SK-N-SH (cell line): ENCODE measurements at regions not wholly inside any gene's neighbourhood (a gene's known extent, or its start where the extent isn't known, plus 50 kb on each side); places are given as distances from the start of the nearest gene placed in this dataset.

Source experiments
- CTCF ChIA-PET: fragments of 300-600, 350-600 bp; formaldehyde crosslinking; extraction: SDS; loops from one replicate; lab custom pipeline; 2021; lab: Yijun Ruan, JAX
- POLR2A ChIA-PET: fragments of 350-600 bp; sonication (Branson Sonifier 250); formaldehyde crosslinking; extraction: SDS; loops from one replicate; lab custom pipeline; 2020; ENCODE audit warnings: antibody characterized with exemption, inconsistent platforms; lab: Yijun Ruan, JAX
- DNase-seq: peaks from one replicate; pipeline ENCODE4 v3.0.0; 2012
- H2AFZ ChIP-seq: fragments of 200-600 bp; sonication (generic); 2 replicates; pipeline ENCODE4 v1.8.1; 2016; ENCODE audit warnings: antibody characterized with exemption, mild to moderate bottlenecking, low read depth
- H3F3A ChIP-seq: fragments of 200-600 bp; sonication (generic); replicated peaks from 2 replicates; pipeline ENCODE3; 2016; ENCODE audit warnings: antibody characterized with exemption, mild to moderate bottlenecking; ENCODE audit not compliant: insufficient read depth
- H3K27ac ChIP-seq, 2 experiments: fragments of 200-500 bp in 1 of 2; fragments of 200-600 bp in 1 of 2; sonication (Bioruptor generic) in 1 of 2; sonication (generic), shearing (Covaris generic) in 1 of 2; 2 replicates each; pipeline versions ENCODE4 v1.5.1 to v1.6.1; 2014 to 2016; ENCODE audit warnings: low read depth in 2 of 2, inconsistent platforms in 1 of 2, low read length in 1 of 2, mild to moderate bottlenecking in 1 of 2, mixed read lengths in 1 of 2
- H3K27me3 ChIP-seq: fragments of 200-600 bp; sonication (generic), shearing (Covaris generic); 2 replicates; pipeline ENCODE4 v1.6.1; 2016; ENCODE audit warnings: mixed run types; ENCODE audit not compliant: insufficient read depth
- H3K36me3 ChIP-seq, 2 experiments: fragments of 200-500 bp in 1 of 2; fragments of 200-600 bp in 1 of 2; sonication (Bioruptor generic) in 1 of 2; sonication (generic) in 1 of 2; replicated peaks in 1 of 2; 2 replicates each; pipeline versions ENCODE3 to v1.5.1; 2014 to 2016; ENCODE audit warnings: low read length in 1 of 2, mild to moderate bottlenecking in 1 of 2; ENCODE audit not compliant: insufficient read depth in 2 of 2, control insufficient read depth in 1 of 2
- H3K4me1 ChIP-seq, 2 experiments: fragments of 200-500 bp in 1 of 2; fragments of 200-600 bp in 1 of 2; sonication (Bioruptor generic) in 1 of 2; sonication (generic), shearing (Covaris generic) in 1 of 2; 2 replicates each; pipeline versions ENCODE4 v1.5.1 to v1.6.1; 2014 to 2016; ENCODE audit warnings: low read depth in 1 of 2, low read length in 1 of 2, mixed run types in 1 of 2; ENCODE audit not compliant: insufficient read depth in 2 of 2, control insufficient read depth in 1 of 2
- H3K4me2 ChIP-seq: fragments of 200-600 bp; sonication (generic), shearing (Covaris generic); 2 replicates; pipeline ENCODE4 v1.6.1; 2017; ENCODE audit warnings: mixed run types
- H3K4me3 ChIP-seq, 2 experiments: fragments of 200-500 bp in 1 of 2; fragments of 200-600 bp in 1 of 2; sonication (Bioruptor generic) in 1 of 2; sonication (generic), shearing (Covaris generic) in 1 of 2; 2 replicates each; pipeline versions ENCODE4 v1.5.1 to v1.8.1; 2014 to 2016; ENCODE audit warnings: low read depth in 2 of 2, inconsistent platforms in 1 of 2, low read length in 1 of 2, mild to moderate bottlenecking in 1 of 2, mixed read lengths in 1 of 2, moderate library complexity in 1 of 2
- H3K79me2 ChIP-seq: fragments of 200-600 bp; sonication (generic); 2 replicates; pipeline ENCODE4 v1.8.1; 2017; ENCODE audit warnings: mild to moderate bottlenecking; ENCODE audit not compliant: insufficient read depth
- H3K9ac ChIP-seq: fragments of 200-600 bp; sonication (generic); 2 replicates; pipeline ENCODE4 v1.6.1; 2017; ENCODE audit warnings: mixed run types
- H3K9me2 ChIP-seq: fragments of 200-600 bp; sonication (generic); 2 replicates; pipeline ENCODE4 v1.6.1; 2017; ENCODE audit warnings: mixed run types
- H3K9me3 ChIP-seq: fragments of 200-600 bp; sonication (generic); 2 replicates; pipeline ENCODE4 v1.6.1; 2017; ENCODE audit warnings: mixed run types, mild to moderate bottlenecking, moderate library complexity
- H4K20me1 ChIP-seq: fragments of 200-600 bp; sonication (generic); 2 replicates; pipeline ENCODE4 v1.6.1; 2017; ENCODE audit warnings: mild to moderate bottlenecking, mixed run types; ENCODE audit not compliant: insufficient read depth
- CHD2 ChIP-seq: fragments of 150-350 bp; IDR thresholded peaks from 2 replicates; pipeline ENCODE4 v1.6.1; 2018; ENCODE audit warnings: low read length; ENCODE audit not compliant: partially characterized antibody
- ELF1 ChIP-seq: IDR thresholded peaks from 2 replicates; pipeline ENCODE4 v1.4.0; 2012
- EP300 ChIP-seq, 2 experiments: IDR thresholded peaks; 2 replicates each; pipeline versions ENCODE4 v1.4.0 to v1.6.1; 2012; ENCODE audit warnings: borderline replicate concordance in 1 of 2, low read depth in 1 of 2, low read length in 1 of 2
- FOSL2 ChIP-seq: IDR thresholded peaks from 2 replicates; pipeline ENCODE4 v1.4.0; 2012; ENCODE audit warnings: low read depth, mild to moderate bottlenecking, moderate library complexity, borderline replicate concordance
- FOXJ3 ChIP-seq: sonication (generic); formaldehyde crosslinking; IDR thresholded peaks from 2 replicates; pipeline ENCODE4 v1.5.1; 2020; ENCODE audit warnings: mild to moderate bottlenecking, missing genetic modification reagents
- FOXM1 ChIP-seq: IDR thresholded peaks from 2 replicates; pipeline ENCODE4 v1.4.0; 2012; ENCODE audit warnings: low read depth, mild to moderate bottlenecking
- RAD21 ChIP-seq: IDR thresholded peaks from 2 replicates; pipeline ENCODE4 v1.6.1; 2012; ENCODE audit warnings: mild to moderate bottlenecking, low read length
- SMC3 ChIP-seq: IDR thresholded peaks from 2 replicates; pipeline ENCODE4 v1.6.1; 2012; ENCODE audit warnings: low read depth, low read length, improper control_type of control experiment
- TCF12 ChIP-seq: IDR thresholded peaks from 2 replicates; pipeline ENCODE4 v1.4.0; 2012
- TEAD4 ChIP-seq: IDR thresholded peaks from 2 replicates; pipeline ENCODE4 v1.4.0; 2012; ENCODE audit warnings: mild to moderate bottlenecking, borderline replicate concordance; ENCODE audit not compliant: insufficient read depth
- WGBS: methylation state at CpG from one replicate; pipeline ENCODE4 v1.1.6; 2017; ENCODE audit warnings: low lambda C conversion rate; 5-methylcytosine and 5-hydroxymethylcytosine counted together
- TF ChIP-seq, protein P1 (sequence below): IDR thresholded peaks from 2 replicates; pipeline ENCODE4 v1.4.0; 2012; ENCODE audit warnings: low read depth, borderline replicate concordance
- TF ChIP-seq, protein P2 (sequence below): fragments of 200-600 bp; sonication (generic); IDR thresholded peaks from 2 replicates; pipeline ENCODE4 v1.6.1; 2017; ENCODE audit warnings: antibody characterized with exemption, mild to moderate bottlenecking, moderate library complexity
- TF ChIP-seq, protein P3 (sequence below): fragments of 150-350 bp; IDR thresholded peaks from 2 replicates; pipeline ENCODE4 v1.6.1; 2016; ENCODE audit warnings: mild to moderate bottlenecking, low read depth, low read length
- TF ChIP-seq, protein P4 (sequence below): IDR thresholded peaks from 2 replicates; pipeline ENCODE4 v1.6.1; 2012; ENCODE audit warnings: mild to moderate bottlenecking, low read depth, low read length, moderate library complexity

DNA sequence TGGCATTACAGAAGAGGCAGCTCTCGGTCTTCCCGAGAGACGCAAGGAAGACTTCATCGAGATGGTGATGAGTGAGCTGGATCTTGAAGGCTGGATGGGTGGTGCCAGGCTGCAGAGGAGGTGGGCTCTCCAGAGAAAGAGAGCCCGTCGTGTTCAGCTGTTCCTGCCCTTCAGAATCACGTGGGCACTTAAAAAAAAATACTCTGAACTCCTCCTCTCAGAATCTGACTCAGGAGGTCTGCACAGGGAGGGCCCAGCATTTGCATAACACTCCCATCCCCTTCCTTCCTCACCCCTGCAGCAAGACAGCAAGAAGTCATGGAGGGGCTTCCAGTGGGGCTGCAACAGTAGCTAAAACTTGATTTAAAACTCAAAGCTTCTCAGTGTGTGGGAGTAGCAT is 203.0 kb downstream of the ATPSCKMT start:
- Histone ChIP-seq H3K4me1 (no peaks in the 10 kb centered on the region; a peak in 1 of 4 replicates), H3K4me2 (no peak overlapping the region), H4K20me1 (no peaks in the 10 kb centered on the region), H3K9ac (no peak overlapping the region), H3K9me3 (no peaks in the 10 kb centered on the region), H3K9me2 (no peaks in the 10 kb centered on the region), H3K27me3 (no peaks in the 10 kb centered on the region), H2AFZ (no peak overlapping the region), H3K36me3 (no peaks in the 10 kb centered on the region), H3F3A (no peaks in the 10 kb centered on the region), H3K79me2 (no peaks in the 10 kb centered on the region), H3K27ac (no peak overlapping the region), H3K4me3 (no peak overlapping the region)
- ChIA-PET CTCF (no interaction called here), POLR2A (no interaction called here)
- no peak for DNase-seq
- 27% methylated on average over 7 of the region's 7 CpGs for WGBS
- TF ChIP-seq FOXM1 (no peak), TCF12 (no peak), ELF1 (no peak), RAD21 (no peak), CHD2 (no peak), SMC3 (no peak), EP300 (IDR thresholded peaks at IDR 0.05; ENCODE audit: borderline replicate concordance in 1 of 2, low read depth in 1 of 2, low read length in 1 of 2) (no peak), FOSL2 (no peak), FOXJ3 (CRISPR knock-in tag) (no peak), TEAD4 (no peak)
- TF ChIP-seq, protein P1, sequence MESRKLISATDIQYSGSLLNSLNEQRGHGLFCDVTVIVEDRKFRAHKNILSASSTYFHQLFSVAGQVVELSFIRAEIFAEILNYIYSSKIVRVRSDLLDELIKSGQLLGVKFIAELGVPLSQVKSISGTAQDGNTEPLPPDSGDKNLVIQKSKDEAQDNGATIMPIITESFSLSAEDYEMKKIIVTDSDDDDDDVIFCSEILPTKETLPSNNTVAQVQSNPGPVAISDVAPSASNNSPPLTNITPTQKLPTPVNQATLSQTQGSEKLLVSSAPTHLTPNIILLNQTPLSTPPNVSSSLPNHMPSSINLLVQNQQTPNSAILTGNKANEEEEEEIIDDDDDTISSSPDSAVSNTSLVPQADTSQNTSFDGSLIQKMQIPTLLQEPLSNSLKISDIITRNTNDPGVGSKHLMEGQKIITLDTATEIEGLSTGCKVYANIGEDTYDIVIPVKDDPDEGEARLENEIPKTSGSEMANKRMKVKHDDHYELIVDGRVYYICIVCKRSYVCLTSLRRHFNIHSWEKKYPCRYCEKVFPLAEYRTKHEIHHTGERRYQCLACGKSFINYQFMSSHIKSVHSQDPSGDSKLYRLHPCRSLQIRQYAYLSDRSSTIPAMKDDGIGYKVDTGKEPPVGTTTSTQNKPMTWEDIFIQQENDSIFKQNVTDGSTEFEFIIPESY, result no peak
- TF ChIP-seq, protein P2, sequence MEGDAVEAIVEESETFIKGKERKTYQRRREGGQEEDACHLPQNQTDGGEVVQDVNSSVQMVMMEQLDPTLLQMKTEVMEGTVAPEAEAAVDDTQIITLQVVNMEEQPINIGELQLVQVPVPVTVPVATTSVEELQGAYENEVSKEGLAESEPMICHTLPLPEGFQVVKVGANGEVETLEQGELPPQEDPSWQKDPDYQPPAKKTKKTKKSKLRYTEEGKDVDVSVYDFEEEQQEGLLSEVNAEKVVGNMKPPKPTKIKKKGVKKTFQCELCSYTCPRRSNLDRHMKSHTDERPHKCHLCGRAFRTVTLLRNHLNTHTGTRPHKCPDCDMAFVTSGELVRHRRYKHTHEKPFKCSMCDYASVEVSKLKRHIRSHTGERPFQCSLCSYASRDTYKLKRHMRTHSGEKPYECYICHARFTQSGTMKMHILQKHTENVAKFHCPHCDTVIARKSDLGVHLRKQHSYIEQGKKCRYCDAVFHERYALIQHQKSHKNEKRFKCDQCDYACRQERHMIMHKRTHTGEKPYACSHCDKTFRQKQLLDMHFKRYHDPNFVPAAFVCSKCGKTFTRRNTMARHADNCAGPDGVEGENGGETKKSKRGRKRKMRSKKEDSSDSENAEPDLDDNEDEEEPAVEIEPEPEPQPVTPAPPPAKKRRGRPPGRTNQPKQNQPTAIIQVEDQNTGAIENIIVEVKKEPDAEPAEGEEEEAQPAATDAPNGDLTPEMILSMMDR, result no peak
- TF ChIP-seq, protein P3, sequence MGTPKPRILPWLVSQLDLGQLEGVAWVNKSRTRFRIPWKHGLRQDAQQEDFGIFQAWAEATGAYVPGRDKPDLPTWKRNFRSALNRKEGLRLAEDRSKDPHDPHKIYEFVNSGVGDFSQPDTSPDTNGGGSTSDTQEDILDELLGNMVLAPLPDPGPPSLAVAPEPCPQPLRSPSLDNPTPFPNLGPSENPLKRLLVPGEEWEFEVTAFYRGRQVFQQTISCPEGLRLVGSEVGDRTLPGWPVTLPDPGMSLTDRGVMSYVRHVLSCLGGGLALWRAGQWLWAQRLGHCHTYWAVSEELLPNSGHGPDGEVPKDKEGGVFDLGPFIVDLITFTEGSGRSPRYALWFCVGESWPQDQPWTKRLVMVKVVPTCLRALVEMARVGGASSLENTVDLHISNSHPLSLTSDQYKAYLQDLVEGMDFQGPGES, result no peak
- TF ChIP-seq, protein P4, sequence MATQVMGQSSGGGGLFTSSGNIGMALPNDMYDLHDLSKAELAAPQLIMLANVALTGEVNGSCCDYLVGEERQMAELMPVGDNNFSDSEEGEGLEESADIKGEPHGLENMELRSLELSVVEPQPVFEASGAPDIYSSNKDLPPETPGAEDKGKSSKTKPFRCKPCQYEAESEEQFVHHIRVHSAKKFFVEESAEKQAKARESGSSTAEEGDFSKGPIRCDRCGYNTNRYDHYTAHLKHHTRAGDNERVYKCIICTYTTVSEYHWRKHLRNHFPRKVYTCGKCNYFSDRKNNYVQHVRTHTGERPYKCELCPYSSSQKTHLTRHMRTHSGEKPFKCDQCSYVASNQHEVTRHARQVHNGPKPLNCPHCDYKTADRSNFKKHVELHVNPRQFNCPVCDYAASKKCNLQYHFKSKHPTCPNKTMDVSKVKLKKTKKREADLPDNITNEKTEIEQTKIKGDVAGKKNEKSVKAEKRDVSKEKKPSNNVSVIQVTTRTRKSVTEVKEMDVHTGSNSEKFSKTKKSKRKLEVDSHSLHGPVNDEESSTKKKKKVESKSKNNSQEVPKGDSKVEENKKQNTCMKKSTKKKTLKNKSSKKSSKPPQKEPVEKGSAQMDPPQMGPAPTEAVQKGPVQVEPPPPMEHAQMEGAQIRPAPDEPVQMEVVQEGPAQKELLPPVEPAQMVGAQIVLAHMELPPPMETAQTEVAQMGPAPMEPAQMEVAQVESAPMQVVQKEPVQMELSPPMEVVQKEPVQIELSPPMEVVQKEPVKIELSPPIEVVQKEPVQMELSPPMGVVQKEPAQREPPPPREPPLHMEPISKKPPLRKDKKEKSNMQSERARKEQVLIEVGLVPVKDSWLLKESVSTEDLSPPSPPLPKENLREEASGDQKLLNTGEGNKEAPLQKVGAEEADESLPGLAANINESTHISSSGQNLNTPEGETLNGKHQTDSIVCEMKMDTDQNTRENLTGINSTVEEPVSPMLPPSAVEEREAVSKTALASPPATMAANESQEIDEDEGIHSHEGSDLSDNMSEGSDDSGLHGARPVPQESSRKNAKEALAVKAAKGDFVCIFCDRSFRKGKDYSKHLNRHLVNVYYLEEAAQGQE, result no peak
